ENCODE measurements at regions not wholly inside any gene's neighbourhood (a gene's known extent, or its start where the extent isn't known, plus 50 kb on each side); places are given as distances from the start of the nearest gene placed in this dataset.

GRCh38 chr5:3827624-3828023 lies 232.0 kb downstream of the IRX1 start:
- DNase-seq = no peak

- no peak for DNase-seq
These were observed 233.1 kb downstream of the IRX1 start for GRCh38 chr5:3828761-3829160.

- DNase-seq = no peak
These were observed 237.9 kb downstream of the IRX1 start for GRCh38 chr5:3833566-3833965.

- DNase-seq = no peak
These were observed 240.2 kb downstream of the IRX1 start for GRCh38 chr5:3835811-3836210.

GRCh38 chr5:3836528-3836927 lies 240.9 kb downstream of the IRX1 start:
- no peak for DNase-seq

GRCh38 chr5:3837506-3837905 lies 241.9 kb downstream of the IRX1 start:
- no peak for DNase-seq

- no peak for DNase-seq
These were observed 243.5 kb downstream of the IRX1 start for GRCh38 chr5:3839151-3839550.

GRCh38 chr5:3842591-3842990 lies 247.0 kb downstream of the IRX1 start:
- no peak for DNase-seq

- DNase-seq = no peak
These were observed 248.1 kb downstream of the IRX1 start for GRCh38 chr5:3843706-3844105.

- DNase-seq = no peak
These were observed 248.6 kb downstream of the IRX1 start for GRCh38 chr5:3844266-3844665.

GRCh38 chr5:3845230-3845629 lies 249.6 kb downstream of the IRX1 start:
- no peak for DNase-seq

- no peak for DNase-seq
These were observed 256.7 kb downstream of the IRX1 start for GRCh38 chr5:3852161-3852916.

- no peak for DNase-seq
These were observed 257.7 kb downstream of the IRX1 start for GRCh38 chr5:3853362-3853761.

- DNase-seq = no peak
These were observed 258.7 kb downstream of the IRX1 start for GRCh38 chr5:3854188-3854821.

GRCh38 chr5:3856036-3856435 lies 260.4 kb downstream of the IRX1 start:
- DNase-seq = no peak

- DNase-seq = no peak
These were observed 262.9 kb downstream of the IRX1 start for GRCh38 chr5:3858524-3858923.

GRCh38 chr5:3862906-3863305 lies 267.3 kb downstream of the IRX1 start:
- DNase-seq = no peak

GRCh38 chr5:3875144-3875543 lies 279.5 kb downstream of the IRX1 start:
- no peak for DNase-seq

GRCh38 chr5:3878267-3878666 lies 282.6 kb downstream of the IRX1 start:
- no peak for DNase-seq

- no peak for DNase-seq
These were observed 287.4 kb downstream of the IRX1 start for GRCh38 chr5:3883040-3883439.

- DNase-seq = no peak
These were observed 291.2 kb downstream of the IRX1 start for GRCh38 chr5:3886524-3887451.

GRCh38 chr5:3888310-3888709 lies 292.7 kb downstream of the IRX1 start:
- no peak for DNase-seq

GRCh38 chr5:3889412-3890142 lies 293.9 kb downstream of the IRX1 start:
- no peak for DNase-seq

All from activated naive CD4-positive, alpha-beta T cell treated with anti-CD3 and anti-CD28 coated beads, Interleukin-2, amount 50 U/mL, for 16 hours (primary cell).